IMR-90 (cell line): ENCODE measurements at regions not wholly inside any gene's neighbourhood (a gene's known extent, or its start where the extent isn't known, plus 50 kb on each side); places are given as distances from the start of the nearest gene placed in this dataset.

ENCODE experiments used
- BHLHE40 ChIP-seq: fragments of 150-350 bp; IDR thresholded peaks from 2 replicates; pipeline ENCODE4 v1.6.1; 2016; ENCODE audit warnings: mild to moderate bottlenecking, low read depth, low read length
- CEBPB ChIP-seq: IDR thresholded peaks from 2 replicates; pipeline ENCODE4 v1.6.1; 2012; ENCODE audit warnings: low read depth, low read length, improper control_type of control experiment
- MAFK ChIP-seq: IDR thresholded peaks from 2 replicates; pipeline ENCODE4 v1.6.1; 2012; ENCODE audit warnings: low read depth, low read length, improper control_type of control experiment
- MAZ ChIP-seq: IDR thresholded peaks from 2 replicates; pipeline ENCODE4 v1.6.1; 2012; ENCODE audit warnings: low read depth, mild to moderate bottlenecking, low read length, improper control_type of control experiment, moderate library complexity, borderline replicate concordance
- NFE2L2 ChIP-seq: fragments of 150-350 bp; IDR thresholded peaks from 2 replicates; pipeline ENCODE4 v1.6.1; 2016; ENCODE audit warnings: low read depth, mild to moderate bottlenecking, low read length
- POLR2A ChIP-seq: IDR thresholded peaks from 2 replicates; pipeline ENCODE4 v1.6.1; 2012; ENCODE audit warnings: mild to moderate bottlenecking, low read depth, low read length
- RAD21 ChIP-seq: IDR thresholded peaks from 2 replicates; pipeline ENCODE4 v1.6.1; 2012; ENCODE audit warnings: low read length, improper control_type of control experiment
- RCOR1 ChIP-seq: IDR thresholded peaks from 2 replicates; pipeline ENCODE4 v1.6.1; 2012; ENCODE audit warnings: mild to moderate bottlenecking, low read length, improper control_type of control experiment; ENCODE audit not compliant: insufficient replicate concordance
- RFX5 ChIP-seq: IDR thresholded peaks from 2 replicates; pipeline ENCODE4 v1.8.0; 2012; ENCODE audit warnings: low read depth, mild to moderate bottlenecking, low read length, moderate library complexity
- SMC3 ChIP-seq: fragments of 150-350 bp; IDR thresholded peaks from 2 replicates; pipeline ENCODE4 v1.6.1; 2016; ENCODE audit warnings: low read depth, mild to moderate bottlenecking, antibody characterized with exemption, low read length, moderate library complexity
- TF ChIP-seq, protein P1 (sequence below): conservative IDR thresholded peaks from 2 replicates; pipeline ENCODE4 v1.5.1; 2012; ENCODE audit warnings: mild to moderate bottlenecking, low read depth, low read length, improper control_type of control experiment
- TF ChIP-seq, protein P2 (sequence below): fragments of 150-350 bp; IDR thresholded peaks from 2 replicates; pipeline ENCODE4 v1.6.1; 2016; ENCODE audit warnings: low read depth, mild to moderate bottlenecking, low read length, moderate library complexity, borderline replicate concordance
- TF ChIP-seq, protein P3 (sequence below): fragments of 150-350 bp; IDR thresholded peaks from 2 replicates; pipeline ENCODE4 v1.6.1; 2017; ENCODE audit warnings: mild to moderate bottlenecking, antibody characterized with exemption, low read length, low read depth

DNA sequence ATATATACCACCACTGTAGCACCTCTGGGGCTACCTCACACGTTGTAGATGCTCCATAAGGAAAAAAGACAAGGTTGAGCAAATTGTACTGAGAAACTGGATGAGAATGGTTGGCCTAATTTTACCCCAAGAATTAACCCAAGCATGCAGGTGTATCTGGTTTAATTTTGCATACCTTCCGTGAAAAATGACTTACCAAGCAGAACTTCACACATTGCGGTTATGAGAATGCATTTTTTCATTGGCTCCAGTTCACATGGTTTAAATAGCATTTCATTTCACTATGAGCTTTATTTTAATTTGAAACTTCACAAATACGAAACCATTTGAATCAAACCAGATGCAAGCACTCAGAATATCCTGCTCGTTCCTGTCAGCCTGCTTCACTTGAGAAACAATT is 512.2 kb downstream of the LTN1 start:
- no peak for TF ChIP-seq CEBPB
- TF ChIP-seq, protein P1, sequence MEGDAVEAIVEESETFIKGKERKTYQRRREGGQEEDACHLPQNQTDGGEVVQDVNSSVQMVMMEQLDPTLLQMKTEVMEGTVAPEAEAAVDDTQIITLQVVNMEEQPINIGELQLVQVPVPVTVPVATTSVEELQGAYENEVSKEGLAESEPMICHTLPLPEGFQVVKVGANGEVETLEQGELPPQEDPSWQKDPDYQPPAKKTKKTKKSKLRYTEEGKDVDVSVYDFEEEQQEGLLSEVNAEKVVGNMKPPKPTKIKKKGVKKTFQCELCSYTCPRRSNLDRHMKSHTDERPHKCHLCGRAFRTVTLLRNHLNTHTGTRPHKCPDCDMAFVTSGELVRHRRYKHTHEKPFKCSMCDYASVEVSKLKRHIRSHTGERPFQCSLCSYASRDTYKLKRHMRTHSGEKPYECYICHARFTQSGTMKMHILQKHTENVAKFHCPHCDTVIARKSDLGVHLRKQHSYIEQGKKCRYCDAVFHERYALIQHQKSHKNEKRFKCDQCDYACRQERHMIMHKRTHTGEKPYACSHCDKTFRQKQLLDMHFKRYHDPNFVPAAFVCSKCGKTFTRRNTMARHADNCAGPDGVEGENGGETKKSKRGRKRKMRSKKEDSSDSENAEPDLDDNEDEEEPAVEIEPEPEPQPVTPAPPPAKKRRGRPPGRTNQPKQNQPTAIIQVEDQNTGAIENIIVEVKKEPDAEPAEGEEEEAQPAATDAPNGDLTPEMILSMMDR: no peak
- no peak for TF ChIP-seq POLR2A
- no peak for TF ChIP-seq RAD21
- no peak for TF ChIP-seq NFE2L2
- TF ChIP-seq SMC3: no peak
- TF ChIP-seq, protein P2, sequence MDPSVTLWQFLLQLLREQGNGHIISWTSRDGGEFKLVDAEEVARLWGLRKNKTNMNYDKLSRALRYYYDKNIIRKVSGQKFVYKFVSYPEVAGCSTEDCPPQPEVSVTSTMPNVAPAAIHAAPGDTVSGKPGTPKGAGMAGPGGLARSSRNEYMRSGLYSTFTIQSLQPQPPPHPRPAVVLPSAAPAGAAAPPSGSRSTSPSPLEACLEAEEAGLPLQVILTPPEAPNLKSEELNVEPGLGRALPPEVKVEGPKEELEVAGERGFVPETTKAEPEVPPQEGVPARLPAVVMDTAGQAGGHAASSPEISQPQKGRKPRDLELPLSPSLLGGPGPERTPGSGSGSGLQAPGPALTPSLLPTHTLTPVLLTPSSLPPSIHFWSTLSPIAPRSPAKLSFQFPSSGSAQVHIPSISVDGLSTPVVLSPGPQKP: no peak
- no peak for TF ChIP-seq RCOR1
- TF ChIP-seq, protein P3, sequence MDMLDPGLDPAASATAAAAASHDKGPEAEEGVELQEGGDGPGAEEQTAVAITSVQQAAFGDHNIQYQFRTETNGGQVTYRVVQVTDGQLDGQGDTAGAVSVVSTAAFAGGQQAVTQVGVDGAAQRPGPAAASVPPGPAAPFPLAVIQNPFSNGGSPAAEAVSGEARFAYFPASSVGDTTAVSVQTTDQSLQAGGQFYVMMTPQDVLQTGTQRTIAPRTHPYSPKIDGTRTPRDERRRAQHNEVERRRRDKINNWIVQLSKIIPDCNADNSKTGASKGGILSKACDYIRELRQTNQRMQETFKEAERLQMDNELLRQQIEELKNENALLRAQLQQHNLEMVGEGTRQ: no peak
- TF ChIP-seq MAFK: no peak
- no peak for TF ChIP-seq BHLHE40
- TF ChIP-seq MAZ: no peak
- TF ChIP-seq RFX5: no peak
